SK-N-MC (cell line): ENCODE measurements at regions not wholly inside any gene's neighbourhood (a gene's known extent, or its start where the extent isn't known, plus 50 kb on each side); places are given as distances from the start of the nearest gene placed in this dataset.

Experiments used
- EZH2 ChIP-seq: fragments of 200-600 bp; sonication (generic); IDR thresholded peaks from one replicate; pipeline ENCODE4 v1.6.1; 2017; ENCODE audit warnings: antibody characterized with exemption
- POLR2AphosphoS5 ChIP-seq: IDR thresholded peaks from 2 replicates; pipeline ENCODE4 v1.6.1; 2012; ENCODE audit warnings: mild to moderate bottlenecking, low read depth, low read length, borderline replicate concordance

DNA sequence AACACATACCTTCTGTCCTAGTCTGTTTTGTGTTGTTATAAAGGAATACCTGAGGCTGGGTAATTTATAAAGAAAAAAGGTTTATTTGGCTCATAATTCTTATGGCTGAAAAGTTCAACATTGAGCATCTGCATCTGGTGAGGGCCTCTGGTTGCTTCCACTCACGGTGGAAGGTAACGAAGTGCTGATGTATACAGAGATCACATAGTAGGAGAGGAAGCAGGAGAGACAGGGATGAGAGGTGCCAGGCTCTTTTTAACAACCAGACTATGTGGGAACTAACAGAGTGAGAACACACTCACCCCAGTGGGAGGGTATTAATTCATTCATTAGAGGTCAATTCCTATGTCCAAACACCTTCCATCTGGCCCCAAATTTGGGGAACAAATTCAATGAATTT, 463.8 kb downstream of the DSC3 start:
- TF ChIP-seq POLR2AphosphoS5: no peak
- no peak for TF ChIP-seq EZH2
